HCT116 (cell line): ENCODE measurements at regions not wholly inside any gene's neighbourhood (a gene's known extent, or its start where the extent isn't known, plus 50 kb on each side); places are given as distances from the start of the nearest gene placed in this dataset.

Experiments used
- CTCF ChIP-seq, 3 experiments: fragments of 200-600 bp in 1 of 3; sonication (generic) in 1 of 3; IDR thresholded peaks in 2 of 3; conservative IDR thresholded peaks in 1 of 3; 2 replicates each; pipeline ENCODE4 v1.5.1; 2012 to 2017; ENCODE audit warnings: low read depth in 2 of 3, low read length in 2 of 3, antibody characterized with exemption in 1 of 3, borderline replicate concordance in 1 of 3, control low read depth in 1 of 3, mild to moderate bottlenecking in 1 of 3, mixed read lengths in 1 of 3, mixed run types in 1 of 3, moderate library complexity in 1 of 3; ENCODE audit not compliant: insufficient read depth in 1 of 3
- EZH2 ChIP-seq: fragments of 200-600 bp; sonication (generic); IDR thresholded peaks from 2 replicates; pipeline ENCODE4 v1.6.1; 2017; ENCODE audit warnings: antibody characterized with exemption, mixed run types
- EZH2phosphoT487 ChIP-seq: fragments of 200-600 bp; IDR thresholded peaks from 2 replicates; pipeline ENCODE4 v1.6.1; 2018; ENCODE audit warnings: antibody characterized with exemption, borderline replicate concordance
- POLR2A ChIP-seq: IDR thresholded peaks from 2 replicates; pipeline ENCODE4 v1.7.0; 2011; ENCODE audit warnings: borderline replicate concordance; ENCODE audit not compliant: insufficient read depth, insufficient read length; ENCODE audit errors: extremely low read depth
- POLR2AphosphoS5 ChIP-seq: IDR thresholded peaks from 2 replicates; pipeline ENCODE4 v1.6.1; 2011; ENCODE audit warnings: mild to moderate bottlenecking, low read depth, low read length, moderate library complexity
- SIN3A ChIP-seq: IDR thresholded peaks from 2 replicates; pipeline ENCODE4 v1.6.1; 2012; ENCODE audit warnings: low read depth
- YY1 ChIP-seq: IDR thresholded peaks from 2 replicates; pipeline ENCODE4 v1.6.1; 2011; ENCODE audit warnings: low read length, low read depth, moderate library complexity, mild to moderate bottlenecking; ENCODE audit not compliant: insufficient replicate concordance; ENCODE audit errors: extremely low read depth
- ZBTB33 ChIP-seq: IDR thresholded peaks from 2 replicates; pipeline ENCODE4 v1.6.1; 2011; ENCODE audit warnings: mild to moderate bottlenecking, low read length, moderate library complexity; ENCODE audit not compliant: insufficient replicate concordance; ENCODE audit errors: extremely low read depth
- ZNF274 ChIP-seq: fragments of 200-500 bp; sonication (Bioruptor generic); IDR thresholded peaks from 2 replicates; pipeline ENCODE4 v1.6.1; 2014; ENCODE audit warnings: mild to moderate bottlenecking, low read depth, low read length, inconsistent platforms

DNA sequence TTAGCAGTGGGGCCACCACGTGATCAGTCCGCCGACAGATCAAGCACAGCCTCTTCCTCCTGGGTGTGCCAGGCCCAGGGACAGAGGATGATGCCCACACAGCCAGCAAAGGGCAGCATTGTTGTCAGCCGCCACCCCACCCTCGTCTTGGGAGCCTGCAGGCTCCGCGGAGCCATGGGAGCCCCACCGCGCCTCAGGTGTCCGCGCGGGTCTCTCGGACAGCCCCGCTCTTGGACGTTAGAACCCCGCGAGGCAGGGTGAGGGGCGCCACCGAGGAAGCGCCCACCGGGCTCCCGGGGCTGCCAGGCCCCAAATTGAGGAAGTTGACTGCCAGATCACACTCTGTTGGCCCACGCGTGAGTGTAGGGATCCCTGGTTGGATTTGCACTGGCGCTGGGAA lies 83.9 kb upstream of the MS4A8 start:
- no peak for TF ChIP-seq POLR2A
- no peak for TF ChIP-seq CTCF (IDR thresholded peaks at IDR 0.05 in 2 of 3, conservative IDR thresholded peaks at IDR 0.05 in 1 of 3; ENCODE audit: borderline replicate concordance in 1 of 3, insufficient read depth in 1 of 3, low read depth in 2 of 3, low read length in 2 of 3)
- no peak for TF ChIP-seq EZH2phosphoT487
- no peak for TF ChIP-seq ZNF274
- TF ChIP-seq YY1: no peak
- no peak for TF ChIP-seq POLR2AphosphoS5
- no peak for TF ChIP-seq EZH2
- TF ChIP-seq ZBTB33: no peak
- TF ChIP-seq SIN3A: no peak
